H1 (cell line): ENCODE measurements at regions not wholly inside any gene's neighbourhood (a gene's known extent, or its start where the extent isn't known, plus 50 kb on each side); places are given as distances from the start of the nearest gene placed in this dataset.

ENCODE experiments used
- BACH1 ChIP-seq: IDR thresholded peaks from 2 replicates; pipeline ENCODE4 v1.6.1; 2012; ENCODE audit warnings: low read length, improper control_type of control experiment
- FOSL1 ChIP-seq: IDR thresholded peaks from 2 replicates; pipeline ENCODE4 v1.6.1; 2011; ENCODE audit warnings: mild to moderate bottlenecking, low read depth, low read length, moderate library complexity; ENCODE audit not compliant: insufficient read depth
- KDM4A ChIP-seq: IDR thresholded peaks from one replicate; pipeline ENCODE4 v1.7.1; 2012; ENCODE audit warnings: low read depth, mild to moderate bottlenecking, moderate library complexity, low read length, inconsistent platforms; ENCODE audit not compliant: severe bottlenecking
- SP1 ChIP-seq: IDR thresholded peaks from 2 replicates; pipeline ENCODE4 v1.6.1; 2011; ENCODE audit warnings: low read depth, low read length
- SP2 ChIP-seq: IDR thresholded peaks from 2 replicates; pipeline ENCODE4 v1.6.1; 2012; ENCODE audit warnings: mild to moderate bottlenecking, low read length, inconsistent platforms
- TAF1 ChIP-seq: IDR thresholded peaks from 2 replicates; pipeline ENCODE4 v1.6.1; 2011; ENCODE audit warnings: mild to moderate bottlenecking, low read depth, low read length
- TBP ChIP-seq: IDR thresholded peaks from 2 replicates; pipeline ENCODE4 v1.6.1; 2011; ENCODE audit warnings: low read depth, low read length, improper control_type of control experiment
- YY1 ChIP-seq: IDR thresholded peaks from 2 replicates; pipeline ENCODE4 v1.6.1; 2011; ENCODE audit warnings: low read depth, mild to moderate bottlenecking, low read length

GRCh38 chr6:130716466-130716865, 110.7 kb upstream of the SMLR1 start (continued):
- TF ChIP-seq KDM4A (no peak), TAF1 (no peak), BACH1 (no peak), TBP (no peak), FOSL1 (no peak), SP2 (no peak), YY1 (no peak), SP1 (no peak)
